Endothelial cell of umbilical vein (primary cell): ENCODE measurements at regions not wholly inside any gene's neighbourhood (a gene's known extent, or its start where the extent isn't known, plus 50 kb on each side); places are given as distances from the start of the nearest gene placed in this dataset.

Experiments used
- BruUV-seq: library from RNA; stranded (reverse); fragments of 400-500 nt; replicated peaks from 2 replicates; lab custom pipeline; 2021; lab: Mats Ljungman, UMichigan
- CTCF ChIA-PET: fragments of 300-600, 350-600 bp; sonication (Branson Sonifier 250); formaldehyde crosslinking; loops from one replicate; lab custom pipeline; 2021; ENCODE audit warnings: antibody characterized with exemption, inconsistent platforms; lab: Charles Lee
- POLR2A ChIA-PET: fragments of 300-600, 350-600 bp; sonication (Branson Sonifier 250); formaldehyde crosslinking; loops from one replicate; lab custom pipeline; 2021; ENCODE audit warnings: antibody characterized with exemption, inconsistent platforms; lab: Charles Lee
- DNase-seq: peaks from one replicate; pipeline ENCODE4 v3.0.0-alpha.2; 2011; ENCODE audit warnings: low read depth, low spot score
- FAIRE-seq: peaks from 2 replicates; lab custom pipeline; 2011; peaks lifted over from hg19 to GRCh38; lab: Jason Lieb, UNC
- H2AFZ ChIP-seq: 2 replicates; pipeline ENCODE4 v1.6.0; 2012; ENCODE audit warnings: low read depth, low read length, control low read depth, inconsistent platforms
- H3K27ac ChIP-seq: 2 replicates; pipeline ENCODE4 v1.5.1; 2011; ENCODE audit warnings: low read depth, mild to moderate bottlenecking, control low read depth, low read length, moderate library complexity; ENCODE audit not compliant: insufficient read depth
- H3K27me3 ChIP-seq, 2 experiments: 2 replicates each; pipeline versions ENCODE4 v1.6.0 to v1.6.1; 2011; ENCODE audit warnings: low read length in 2 of 2, mixed read lengths in 1 of 2; ENCODE audit not compliant: control insufficient read depth in 2 of 2, insufficient read depth in 2 of 2
- H3K36me3 ChIP-seq, 2 experiments: 2 replicates in 1 of 2; 3 replicates in 1 of 2; pipeline ENCODE4 v1.5.1; 2011; ENCODE audit warnings: low read length in 2 of 2, mild to moderate bottlenecking in 1 of 2, moderate library complexity in 1 of 2; ENCODE audit not compliant: control insufficient read depth in 2 of 2, insufficient read depth in 2 of 2; ENCODE audit errors: extremely low read depth in 1 of 2
- H3K4me1 ChIP-seq: 3 replicates; pipeline ENCODE4 v1.5.1; 2011; ENCODE audit warnings: mild to moderate bottlenecking, low read length; ENCODE audit not compliant: control insufficient read depth, insufficient read depth; ENCODE audit errors: extremely low read depth
- H3K4me2 ChIP-seq: 2 replicates; pipeline ENCODE4 v1.6.1; 2011; ENCODE audit warnings: low read length, control low read depth, mixed read lengths; ENCODE audit not compliant: insufficient read depth
- H3K4me3 ChIP-seq, 3 experiments: fragments of 200-600 bp in 1 of 3; sonication (generic), shearing (Covaris generic) in 1 of 3; replicated peaks in 1 of 3; 2 replicates each; pipeline ENCODE4 v1.5.1; 2011 to 2016; ENCODE audit warnings: control low read depth in 3 of 3, low read length in 3 of 3, mild to moderate bottlenecking in 2 of 3, inconsistent platforms in 1 of 3, low read depth in 1 of 3, moderate library complexity in 1 of 3; ENCODE audit not compliant: insufficient read depth in 1 of 3
- H3K79me2 ChIP-seq: 2 replicates; pipeline ENCODE4 v1.6.0; 2012; ENCODE audit warnings: low read length, inconsistent platforms; ENCODE audit not compliant: control insufficient read depth, insufficient read depth
- H3K9ac ChIP-seq: replicated peaks from 2 replicates; pipeline ENCODE3; 2011; ENCODE audit warnings: low read length, control low read depth; ENCODE audit not compliant: insufficient read depth; ENCODE audit errors: extremely low read depth
- H3K9me1 ChIP-seq: replicated peaks from 3 replicates; pipeline ENCODE4 v1.6.0; 2011; ENCODE audit warnings: mild to moderate bottlenecking, low read length; ENCODE audit not compliant: control insufficient read depth, insufficient read depth; ENCODE audit errors: extremely low read depth
- H3K9me3 ChIP-seq: replicated peaks from 2 replicates; pipeline ENCODE4 v1.5.1; 2012; ENCODE audit warnings: low read length, inconsistent platforms; ENCODE audit not compliant: control insufficient read depth, insufficient read depth
- H4K20me1 ChIP-seq: replicated peaks from 2 replicates; pipeline ENCODE3; 2011; ENCODE audit warnings: mild to moderate bottlenecking, low read length; ENCODE audit not compliant: control insufficient read depth, insufficient read depth; ENCODE audit errors: extremely low read depth
- CTCF ChIP-seq, 2 donors: IDR thresholded peaks; 1 replicate in 1 of 2; 2 replicates in 1 of 2; pipeline ENCODE4 v1.5.1; 2011; ENCODE audit warnings: low read length in 2 of 2, mild to moderate bottlenecking in 2 of 2, moderate library complexity in 2 of 2, control low read depth in 1 of 2, inconsistent platforms in 1 of 2, low read depth in 1 of 2; ENCODE audit not compliant: insufficient read depth in 1 of 2; ENCODE audit errors: extremely low read depth in 1 of 2
- EZH2 ChIP-seq: IDR thresholded peaks from 2 replicates; pipeline ENCODE4 v1.6.1; 2012; ENCODE audit warnings: borderline replicate concordance, low read depth, mild to moderate bottlenecking, moderate library complexity, low read length, inconsistent platforms; ENCODE audit not compliant: severe bottlenecking
- FOS ChIP-seq: IDR thresholded peaks from 2 replicates; pipeline ENCODE4 v1.6.1; 2011; ENCODE audit warnings: mild to moderate bottlenecking, low read length, moderate library complexity, borderline replicate concordance; ENCODE audit not compliant: insufficient read depth
- JUN ChIP-seq: IDR thresholded peaks from 2 replicates; pipeline ENCODE4 v1.6.1; 2011; ENCODE audit warnings: borderline replicate concordance, low read depth; ENCODE audit not compliant: insufficient read length, insufficient read depth
- MAX ChIP-seq: IDR thresholded peaks from 2 replicates; pipeline ENCODE4 v1.6.1; 2011; ENCODE audit not compliant: insufficient read depth, insufficient read length
- MYC ChIP-seq: IDR thresholded peaks from one replicate; pipeline ENCODE4 v1.6.1; 2011; ENCODE audit warnings: mild to moderate bottlenecking, low read depth, low read length
- POLR2A ChIP-seq: IDR thresholded peaks from 2 replicates; pipeline ENCODE4 v1.6.1; 2012; ENCODE audit warnings: low read depth, mild to moderate bottlenecking, control low read depth, low read length
- POLR2AphosphoS5 ChIP-seq: IDR thresholded peaks from 2 replicates; pipeline ENCODE4 v1.6.1; 2012; ENCODE audit warnings: low read depth, mild to moderate bottlenecking, control low read depth, low read length, moderate library complexity; ENCODE audit not compliant: insufficient read depth
- dilution Hi-C: fragments of 300-500 bp; cut with MboI; formaldehyde crosslinking; loops from one replicate; pipeline ENCODE4 v1.15.0; 2019; ENCODE audit warnings: low sequenced_read_pairs; ENCODE audit not compliant: extremely low pct_ligation_motif_present
- intact Hi-C: fragments of 100-400 bp; cut with micrococcal nuclease; formaldehyde crosslinking; loops from one replicate; pipeline ENCODE4 v1.10.0; 2022

- Histone ChIP-seq H3K9ac (no peak overlapping the region), H3K4me3 (no peak overlapping the region), H3K79me2 (no peaks in the 10 kb centered on the region), H3K9me3 (no peaks in the 10 kb centered on the region), H3K27ac (no peak overlapping the region), H3K36me3 (no peaks in the 10 kb centered on the region), H3K9me1 (no peaks in the 10 kb centered on the region), H3K4me2 (no peak overlapping the region), H2AFZ (no peak overlapping the region), H3K4me1 (no peaks in the 10 kb centered on the region), H4K20me1 (no peaks in the 10 kb centered on the region), H3K27me3 (no peaks in the 10 kb centered on the region)
- TF ChIP-seq CTCF (IDR thresholded peaks at IDR 0.05; ENCODE audit: extremely low read depth in 1 of 2, insufficient read depth in 1 of 2, low read depth in 1 of 2, low read length in 2 of 2) (no peak), MAX (no peak), JUN (no peak)
- ChIA-PET POLR2A (no interaction called here), CTCF (no interaction called here)
- BruUV-seq, result no TSS peak
- intact Hi-C loops (no loop called here), dilution Hi-C loops (no loop called here)
- FAIRE-seq, result no peak
- no peak for DNase-seq
Measured at GRCh38 chr6:81384921-81385320, 367.6 kb downstream of the TENT5A start.

GRCh38 chr6:81383472-81383871, 369.0 kb downstream of the TENT5A start:
- dilution Hi-C loops (no loop called here), intact Hi-C loops (no loop called here)
- FAIRE-seq, result no peak

More at GRCh38 chr6:81383472-81383871, 369.0 kb downstream of the TENT5A start:
- ChIA-PET CTCF (no interaction called here), POLR2A (no interaction called here)
- H3K4me1 ChIP-seq, result no peaks in the 10 kb centered on the region
- H3K9ac ChIP-seq, result no peak overlapping the region
- no peak overlapping the region for H3K27ac ChIP-seq
- no peaks in the 10 kb centered on the region for H3K9me3 ChIP-seq
- no peaks in the 10 kb centered on the region for H3K36me3 ChIP-seq
- no peak for DNase-seq
- H2AFZ ChIP-seq, result no peak overlapping the region
- H4K20me1 ChIP-seq, result no peaks in the 10 kb centered on the region
- TF ChIP-seq EZH2, result no peak
- TF ChIP-seq FOS, result no peak
- TF ChIP-seq POLR2AphosphoS5, result no peak
- TF ChIP-seq JUN, result no peak
- TF ChIP-seq CTCF (IDR thresholded peaks at IDR 0.05; ENCODE audit: extremely low read depth in 1 of 2, insufficient read depth in 1 of 2, low read depth in 1 of 2, low read length in 2 of 2), result no peak
- no peak for TF ChIP-seq MYC
- no peak for TF ChIP-seq POLR2A
- no peaks in the 10 kb centered on the region for H3K79me2 ChIP-seq
- no peaks in the 10 kb centered on the region for H3K9me1 ChIP-seq
- no peaks in the 10 kb centered on the region for H3K27me3 ChIP-seq
- BruUV-seq, result no TSS peak
- no peak overlapping the region for H3K4me2 ChIP-seq
- H3K4me3 ChIP-seq, result no peak overlapping the region
